ENCODE measurements at regions not wholly inside any gene's neighbourhood (a gene's known extent, or its start where the extent isn't known, plus 50 kb on each side); places are given as distances from the start of the nearest gene placed in this dataset.

DNA sequence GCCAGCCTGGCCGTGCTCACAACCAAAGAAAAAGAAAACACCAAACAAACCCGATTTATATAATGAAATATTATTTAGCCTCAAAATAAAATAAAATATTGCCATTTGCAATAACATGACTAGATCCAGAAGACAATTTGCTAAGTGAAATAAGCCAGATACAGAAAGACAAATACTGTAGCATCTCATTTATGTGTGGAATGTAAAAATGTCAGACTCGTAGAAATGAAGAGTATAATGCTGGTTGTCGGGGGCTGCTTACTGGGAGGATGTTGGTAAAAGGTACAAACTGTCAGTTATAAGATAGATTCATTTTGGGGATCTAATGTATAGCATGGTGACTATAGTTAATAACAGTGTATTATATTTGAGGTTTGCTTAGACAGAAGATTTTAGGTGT lies 269.7 kb downstream of the THBS2 start:
- TF ChIP-seq CTCF (IDR thresholded peaks at IDR 0.05; ENCODE audit: borderline replicate concordance, extremely low read depth, low read length, poor library complexity, severe bottlenecking): no peak
- TF ChIP-seq EZH2 (IDR thresholded peaks at IDR 0.05; ENCODE audit: borderline replicate concordance, low read depth, low read length, severe bottlenecking): no peak
